ENCODE measurements at regions not wholly inside any gene's neighbourhood (a gene's known extent, or its start where the extent isn't known, plus 50 kb on each side); places are given as distances from the start of the nearest gene placed in this dataset.

DNA sequence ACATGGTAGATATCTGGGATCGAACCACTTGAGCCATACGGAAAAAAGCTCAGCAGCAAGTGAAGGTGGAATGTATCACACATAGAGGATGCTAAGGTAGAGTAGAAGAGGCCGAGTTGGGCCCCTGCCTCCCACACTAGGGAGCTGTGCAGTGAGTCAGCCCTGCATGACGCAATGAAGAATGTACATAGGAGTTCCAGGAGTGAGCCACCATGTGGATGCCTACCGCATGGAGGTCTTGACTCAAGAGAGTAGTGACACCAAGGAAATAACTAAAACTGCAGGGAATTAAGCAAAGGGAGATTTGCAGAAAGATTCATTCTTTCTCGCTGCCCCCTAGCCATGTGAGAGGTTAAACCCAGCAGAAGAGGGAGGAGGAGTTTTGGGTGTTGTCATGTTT is 389.6 kb upstream of the IGFBP7 start:
- Histone ChIP-seq H3K79me2 (ENCODE audit: insufficient read depth, low read length) (no peaks in the 10 kb centered on the region), H3K27ac (ENCODE audit: insufficient read length, low read depth, low read length) (no peak overlapping the region), H3T11ph (ENCODE audit: low read length) (no peak overlapping the region), H3K14ac (ENCODE audit: insufficient read depth, low read length) (no peak overlapping the region), H3K9ac (ENCODE audit: extremely low read depth, insufficient read length, low read length) (no peak overlapping the region), H4K5ac (ENCODE audit: insufficient read length, low read depth, low read length) (no peak overlapping the region), H4K8ac (replicated peaks; ENCODE audit: insufficient read length, low read depth, low read length) (no peak overlapping the region), H3K23ac (ENCODE audit: insufficient read length, low read depth, low read length) (no peak overlapping the region), H3K79me1 (ENCODE audit: insufficient read depth, low read depth, low read length, poor library complexity, severe bottlenecking) (no peaks in the 10 kb centered on the region), H3K23me2 (ENCODE audit: insufficient read length, low read depth, low read length, poor library complexity, severe bottlenecking) (no peaks in the 10 kb centered on the region), H2BK5ac (ENCODE audit: insufficient read length, low read length) (no peak overlapping the region), H3K18ac (ENCODE audit: insufficient read length, low read depth, low read length) (no peak overlapping the region), H3K4me2 (ENCODE audit: insufficient read depth, insufficient read length, low read length) (no peak overlapping the region), H2BK15ac (ENCODE audit: low read depth, low read length) (no peak overlapping the region), H4K91ac (ENCODE audit: insufficient read length, low read depth, low read length) (no peak overlapping the region), H2AFZ (ENCODE audit: low read length) (no peak overlapping the region), H3K27me3 (ENCODE audit: insufficient read depth, low read length) (no peaks in the 10 kb centered on the region), H3K9me3 (ENCODE audit: control insufficient read depth, low read depth, low read length) (no peaks in the 10 kb centered on the region), H3K4me1 (ENCODE audit: insufficient read depth, low read length) (no peaks in the 10 kb centered on the region), H2AK5ac (ENCODE audit: insufficient read length, low read length) (no peak overlapping the region), H3K56ac (ENCODE audit: insufficient read length, low read depth, low read length) (no peak overlapping the region), H2BK20ac (ENCODE audit: low read depth, low read length, poor library complexity, severe bottlenecking) (no peak overlapping the region), H2BK12ac (ENCODE audit: insufficient read length, low read depth, low read length) (no peak overlapping the region), H3K4ac (ENCODE audit: low read depth, low read length) (no peak overlapping the region), H4K20me1 (ENCODE audit: control insufficient read depth, insufficient read depth, insufficient read length) (no peaks in the 10 kb centered on the region), H2BK120ac (ENCODE audit: low read depth, low read length, poor library complexity, severe bottlenecking) (no peak overlapping the region)
- DNase-seq: no peak
- Mint-ChIP-seq H3K27ac (no peak overlapping the region), H3K4me1 (0 out of 4 replicates have a peak, but pooled peaks cover 0 to 2% of the 10 kb centered on the region in 2 experiments), H3K9me3 (no peaks in the 10 kb centered on the region), H3K4me3 (no peak overlapping the region), H3K27me3 (ENCODE audit: low read depth) (no peaks in the 10 kb centered on the region), H3K36me3 (ENCODE audit: insufficient read depth in 1 of 3, low read depth in 3 of 3) (no peaks in the 10 kb centered on the region; a peak in 1 of 7 replicates)
- no peak for TF ChIP-seq CTCF (conservative IDR thresholded peaks at IDR 0.05)
- WGBS (ENCODE audit: extremely low coverage, insufficient read length, low lambda C conversion rate): no CpG with 5 or more reads among the region's 6 CpGs
